ENCODE measurements at regions not wholly inside any gene's neighbourhood (a gene's known extent, or its start where the extent isn't known, plus 50 kb on each side); places are given as distances from the start of the nearest gene placed in this dataset.

DNA sequence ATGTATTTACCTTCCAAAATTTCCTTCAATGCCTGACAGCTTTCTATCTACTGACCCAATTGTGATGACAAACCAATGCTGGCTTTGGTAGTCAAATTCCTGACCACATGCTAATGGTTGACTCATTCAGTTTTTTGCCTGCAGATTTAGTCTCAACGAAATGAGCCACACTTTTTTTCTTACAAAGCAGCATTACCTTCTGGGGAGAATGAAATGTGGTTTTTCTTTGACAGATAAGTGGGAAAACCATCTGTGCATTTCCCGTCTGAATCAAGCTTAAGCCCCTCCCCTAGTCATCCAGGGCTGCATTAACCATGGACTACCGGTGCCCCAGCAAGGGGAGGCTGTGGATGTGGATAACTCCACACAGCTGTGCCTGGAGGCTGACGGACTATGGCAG lies 99.6 kb upstream of the TAF11L2 start:
- H3K9ac ChIP-seq (ENCODE audit: low read depth in 1 of 3, low read length in 3 of 3) = no peak overlapping the region
- H3K4me3 ChIP-seq (ENCODE audit: low read length in 3 of 3) = no peak overlapping the region
- H3K27me3 ChIP-seq (ENCODE audit: control insufficient read depth in 3 of 3, insufficient read depth in 3 of 3, low read length in 3 of 3) = no peaks in the 10 kb centered on the region
- no peaks in the 10 kb centered on the region for H3K4me1 ChIP-seq (ENCODE audit: control insufficient read depth in 3 of 3, insufficient read depth in 3 of 3, low read length in 3 of 3)
- peaks cover 0 to 4% (median 0%) of the 10 kb centered on the region in 3 donors for H3K9me3 ChIP-seq (ENCODE audit: control insufficient read depth in 3 of 3, low read length in 3 of 3)
- no peaks in the 10 kb centered on the region for H3K36me3 ChIP-seq (ENCODE audit: control insufficient read depth in 3 of 3, insufficient read depth in 3 of 3, low read length in 3 of 3)
- no peak overlapping the region for H3K27ac ChIP-seq (ENCODE audit: low read depth, low read length)

DNA sequence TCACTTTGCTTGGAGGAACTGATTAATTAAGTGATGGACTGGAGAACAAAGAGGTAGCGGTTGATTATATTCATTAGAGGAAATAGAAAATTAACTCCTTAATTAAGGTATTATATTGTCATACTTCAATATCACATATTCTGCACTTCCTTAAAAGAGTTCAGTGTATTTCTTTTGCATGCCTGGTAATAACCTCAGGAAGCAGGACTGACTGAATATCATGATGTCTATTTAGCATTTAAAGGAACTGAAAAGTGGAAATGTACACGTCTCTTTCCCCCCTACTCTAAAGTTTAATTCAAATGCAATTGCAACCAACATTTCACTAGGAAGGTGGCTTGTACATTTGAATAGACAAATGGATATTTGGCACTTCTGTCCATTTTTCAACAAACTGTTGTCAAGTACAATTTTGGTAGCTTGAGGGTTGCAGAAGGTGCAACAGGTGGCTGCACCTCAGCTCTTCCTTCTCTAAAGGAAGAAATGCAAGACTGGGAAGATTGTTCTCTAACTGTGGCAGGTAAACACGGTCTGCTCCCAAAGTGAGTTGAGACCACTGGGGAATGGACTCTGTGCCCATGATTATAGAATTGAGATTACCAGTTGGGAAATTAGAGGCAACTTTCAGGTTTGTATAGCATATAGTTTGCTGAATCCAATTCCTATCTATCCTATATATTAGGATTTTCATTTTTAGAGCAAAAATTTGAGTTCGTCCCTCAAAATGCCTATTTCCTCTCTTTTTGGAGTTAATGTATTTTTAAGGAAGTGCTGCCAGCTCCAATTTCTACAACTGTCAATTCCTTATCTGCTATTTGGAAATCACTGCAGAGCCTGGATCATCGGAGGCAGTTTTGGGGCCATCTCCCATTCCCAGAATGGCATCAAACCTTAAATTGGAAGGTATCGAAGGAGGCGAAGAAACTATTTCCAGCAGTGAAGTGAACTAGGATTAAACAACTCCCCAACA lies 98.9 kb upstream of the TAF11L2 start:
- Histone ChIP-seq H3K9ac (ENCODE audit: low read depth in 1 of 3, low read length in 3 of 3) (no peak overlapping the region), H3K27ac (ENCODE audit: low read depth, low read length) (no peak overlapping the region), H3K36me3 (ENCODE audit: control insufficient read depth in 3 of 3, insufficient read depth in 3 of 3, low read length in 3 of 3) (no peaks in the 10 kb centered on the region), H3K4me1 (ENCODE audit: control insufficient read depth in 3 of 3, insufficient read depth in 3 of 3, low read length in 3 of 3) (no peaks in the 10 kb centered on the region), H3K9me3 (ENCODE audit: control insufficient read depth in 3 of 3, low read length in 3 of 3) (peaks cover 0 to 4% (median 0%) of the 10 kb centered on the region in 3 donors), H3K4me3 (ENCODE audit: low read length in 3 of 3) (no peak overlapping the region), H3K27me3 (ENCODE audit: control insufficient read depth in 3 of 3, insufficient read depth in 3 of 3, low read length in 3 of 3) (no peaks in the 10 kb centered on the region)

DNA sequence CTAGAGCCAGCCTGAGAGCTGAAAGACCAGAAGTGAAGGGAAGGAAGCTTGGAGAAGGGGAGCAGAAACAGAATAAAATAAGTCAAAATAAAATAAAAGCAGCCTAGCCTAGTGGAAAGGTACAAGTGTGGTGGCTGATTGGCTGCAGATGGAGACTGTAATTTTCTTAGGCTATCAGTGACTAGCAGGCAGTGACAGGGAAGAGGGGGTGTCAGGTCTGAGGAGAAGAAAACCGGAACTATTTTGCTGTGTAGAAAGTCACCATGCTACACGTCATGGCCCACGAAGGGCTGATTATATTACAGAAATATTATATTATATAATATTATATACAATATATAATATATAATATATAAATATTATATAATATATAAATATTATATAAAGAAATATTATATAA lies 98.1 kb upstream of the TAF11L2 start:
- Histone ChIP-seq H3K4me3 (ENCODE audit: low read length in 3 of 3) (no peak overlapping the region), H3K36me3 (ENCODE audit: control insufficient read depth in 3 of 3, insufficient read depth in 3 of 3, low read length in 3 of 3) (no peaks in the 10 kb centered on the region), H3K27ac (ENCODE audit: low read depth, low read length) (no peak overlapping the region), H3K4me1 (ENCODE audit: control insufficient read depth in 3 of 3, insufficient read depth in 3 of 3, low read length in 3 of 3) (no peaks in the 10 kb centered on the region), H3K9me3 (ENCODE audit: control insufficient read depth in 3 of 3, low read length in 3 of 3) (peaks cover 0 to 4% (median 0%) of the 10 kb centered on the region in 3 donors), H3K27me3 (ENCODE audit: control insufficient read depth in 3 of 3, insufficient read depth in 3 of 3, low read length in 3 of 3) (no peaks in the 10 kb centered on the region), H3K9ac (ENCODE audit: low read depth in 1 of 3, low read length in 3 of 3) (no peak overlapping the region)

DNA sequence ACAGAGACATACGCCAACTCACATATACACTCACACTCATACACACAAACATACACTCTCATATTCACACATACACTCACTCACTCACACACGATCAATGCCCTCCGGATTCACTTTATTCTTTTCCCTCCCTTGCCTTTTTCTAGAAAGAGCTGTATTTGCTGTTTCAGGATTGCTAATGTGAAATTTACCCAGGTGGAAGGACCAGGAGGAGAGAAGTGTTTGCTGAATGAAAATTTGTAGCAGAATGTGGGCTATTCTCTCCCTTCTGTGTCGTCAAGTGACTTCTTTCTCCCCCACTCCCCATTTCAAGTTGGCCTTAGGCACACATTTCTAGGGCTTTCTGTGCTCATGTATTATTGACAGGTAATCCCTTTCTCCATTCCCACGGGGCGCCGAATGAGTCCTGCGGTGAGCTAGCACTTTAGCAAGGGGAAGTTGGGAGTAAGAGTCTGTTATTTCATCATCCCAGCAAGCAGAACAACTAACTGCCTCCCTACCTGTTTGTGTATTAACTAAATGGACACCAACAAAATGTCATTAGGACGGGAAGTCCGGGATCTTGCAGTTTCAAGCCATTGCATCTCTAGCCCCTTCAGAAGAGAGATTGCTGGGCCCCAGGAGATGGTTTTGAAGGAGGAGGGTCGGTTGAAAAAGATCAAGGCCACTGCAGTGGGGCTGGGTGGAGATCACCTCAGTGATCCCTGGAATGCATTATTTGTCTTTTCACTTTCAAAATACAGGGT lies 97.1 kb upstream of the TAF11L2 start:
- H3K4me1 ChIP-seq (ENCODE audit: control insufficient read depth in 3 of 3, insufficient read depth in 3 of 3, low read length in 3 of 3) = no peaks in the 10 kb centered on the region

DNA sequence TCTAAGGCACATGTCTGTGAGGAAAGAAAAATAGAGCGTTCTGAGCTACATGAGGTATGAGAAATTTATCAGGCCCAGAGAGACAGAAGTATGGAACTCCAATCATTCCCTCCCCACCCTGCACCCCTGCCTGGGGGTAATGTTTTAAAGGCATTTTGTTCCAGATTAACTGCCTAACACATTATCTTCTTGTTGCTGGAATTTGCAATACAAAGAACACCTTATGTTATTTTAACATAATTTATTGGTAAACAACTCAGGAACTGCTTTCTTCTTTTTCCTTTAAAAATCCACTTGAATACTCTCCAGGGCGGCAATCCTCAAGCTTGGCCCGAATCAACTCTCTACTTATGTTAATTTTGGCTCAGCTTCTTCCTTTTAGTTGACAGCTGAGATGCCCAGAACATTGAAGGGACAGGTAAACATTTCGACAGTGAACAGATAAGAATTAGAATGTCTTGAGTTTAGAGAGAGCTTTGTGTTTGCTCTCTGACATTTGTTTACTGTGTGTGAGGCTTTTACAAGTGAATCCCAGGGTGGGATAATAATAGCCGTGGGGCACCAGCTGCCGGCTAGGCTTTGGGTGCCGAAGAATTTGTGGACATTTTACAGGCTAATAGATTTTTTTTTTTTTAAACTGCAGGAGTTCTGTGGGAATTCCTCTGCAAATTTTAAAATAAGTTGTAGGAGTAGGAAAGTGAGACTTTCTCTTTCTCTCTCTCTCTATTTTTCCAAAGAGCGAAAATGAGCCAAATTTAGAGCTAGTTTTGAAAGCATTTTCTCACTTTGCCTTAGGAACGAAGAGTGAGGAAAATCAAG lies 96.4 kb upstream of the TAF11L2 start:
- Histone ChIP-seq H3K27ac (ENCODE audit: low read depth, low read length) (no peak overlapping the region), H3K36me3 (ENCODE audit: control insufficient read depth in 3 of 3, insufficient read depth in 3 of 3, low read length in 3 of 3) (no peaks in the 10 kb centered on the region), H3K4me1 (ENCODE audit: control insufficient read depth in 3 of 3, insufficient read depth in 3 of 3, low read length in 3 of 3) (no peaks in the 10 kb centered on the region), H3K4me3 (ENCODE audit: low read length in 3 of 3) (no peak overlapping the region), H3K9ac (ENCODE audit: low read depth in 1 of 3, low read length in 3 of 3) (no peak overlapping the region), H3K9me3 (ENCODE audit: control insufficient read depth in 3 of 3, low read length in 3 of 3) (peaks cover 0 to 4% (median 0%) of the 10 kb centered on the region in 3 donors), H3K27me3 (ENCODE audit: control insufficient read depth in 3 of 3, insufficient read depth in 3 of 3, low read length in 3 of 3) (no peaks in the 10 kb centered on the region)

More for the DNA sequence above, 97.1 kb upstream of the TAF11L2 start:
- H3K4me3 ChIP-seq (ENCODE audit: low read length in 3 of 3) = no peak overlapping the region
- H3K9me3 ChIP-seq (ENCODE audit: control insufficient read depth in 3 of 3, low read length in 3 of 3) = peaks cover 0 to 4% (median 0%) of the 10 kb centered on the region in 3 donors
- no peak overlapping the region for H3K9ac ChIP-seq (ENCODE audit: low read depth in 1 of 3, low read length in 3 of 3)
- no peak overlapping the region for H3K27ac ChIP-seq (ENCODE audit: low read depth, low read length)
- H3K27me3 ChIP-seq (ENCODE audit: control insufficient read depth in 3 of 3, insufficient read depth in 3 of 3, low read length in 3 of 3) = no peaks in the 10 kb centered on the region
- H3K36me3 ChIP-seq (ENCODE audit: control insufficient read depth in 3 of 3, insufficient read depth in 3 of 3, low read length in 3 of 3) = no peaks in the 10 kb centered on the region

DNA sequence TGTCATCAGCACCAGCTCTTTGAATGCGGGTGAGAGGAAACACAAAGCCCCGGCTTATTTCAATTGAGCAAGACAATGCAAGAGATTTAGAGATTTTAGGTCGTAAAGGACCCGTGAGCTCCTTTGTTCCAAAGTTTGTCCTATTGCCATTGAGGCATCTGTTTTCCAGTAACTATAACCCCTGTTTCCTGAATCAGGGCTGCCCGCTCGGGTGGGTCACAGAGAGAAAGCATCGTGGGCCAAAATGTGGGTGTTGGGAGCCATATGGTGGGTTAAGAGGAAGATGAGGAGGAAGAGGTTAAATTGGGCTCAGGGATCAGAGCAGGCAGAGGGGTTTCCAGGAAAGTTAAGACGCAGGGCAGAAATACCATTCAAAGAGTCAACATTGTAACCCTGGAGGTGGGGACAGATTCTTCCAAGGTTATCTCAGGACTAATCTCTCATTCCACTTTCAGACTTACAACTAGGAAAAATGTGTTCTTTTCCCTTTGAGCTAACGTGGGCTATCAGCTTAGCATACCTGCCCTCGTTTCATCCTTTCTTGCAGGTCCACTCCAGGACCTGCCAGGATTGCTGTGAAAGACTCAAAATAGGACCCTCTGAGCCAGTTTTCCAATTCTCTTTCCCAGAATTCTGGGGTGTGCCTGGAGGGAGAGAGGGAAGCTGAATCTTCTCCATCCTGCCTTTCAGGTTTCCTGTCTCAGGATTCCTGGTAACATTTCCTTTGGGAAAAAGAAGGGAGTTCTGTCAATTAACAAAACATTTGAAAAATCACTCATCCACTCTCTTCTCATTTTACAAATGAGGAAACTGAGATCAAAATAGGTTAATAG lies 95.5 kb upstream of the TAF11L2 start:
- Histone ChIP-seq H3K27me3 (ENCODE audit: control insufficient read depth in 3 of 3, insufficient read depth in 3 of 3, low read length in 3 of 3) (no peaks in the 10 kb centered on the region), H3K36me3 (ENCODE audit: control insufficient read depth in 3 of 3, insufficient read depth in 3 of 3, low read length in 3 of 3) (no peaks in the 10 kb centered on the region), H3K4me1 (ENCODE audit: control insufficient read depth in 3 of 3, insufficient read depth in 3 of 3, low read length in 3 of 3) (no peaks in the 10 kb centered on the region), H3K4me3 (ENCODE audit: low read length in 3 of 3) (no peak overlapping the region), H3K27ac (ENCODE audit: low read depth, low read length) (no peak overlapping the region), H3K9ac (ENCODE audit: low read depth in 1 of 3, low read length in 3 of 3) (no peak overlapping the region), H3K9me3 (ENCODE audit: control insufficient read depth in 3 of 3, low read length in 3 of 3) (peaks cover 0 to 3% (median 0%) of the 10 kb centered on the region in 3 donors)

DNA sequence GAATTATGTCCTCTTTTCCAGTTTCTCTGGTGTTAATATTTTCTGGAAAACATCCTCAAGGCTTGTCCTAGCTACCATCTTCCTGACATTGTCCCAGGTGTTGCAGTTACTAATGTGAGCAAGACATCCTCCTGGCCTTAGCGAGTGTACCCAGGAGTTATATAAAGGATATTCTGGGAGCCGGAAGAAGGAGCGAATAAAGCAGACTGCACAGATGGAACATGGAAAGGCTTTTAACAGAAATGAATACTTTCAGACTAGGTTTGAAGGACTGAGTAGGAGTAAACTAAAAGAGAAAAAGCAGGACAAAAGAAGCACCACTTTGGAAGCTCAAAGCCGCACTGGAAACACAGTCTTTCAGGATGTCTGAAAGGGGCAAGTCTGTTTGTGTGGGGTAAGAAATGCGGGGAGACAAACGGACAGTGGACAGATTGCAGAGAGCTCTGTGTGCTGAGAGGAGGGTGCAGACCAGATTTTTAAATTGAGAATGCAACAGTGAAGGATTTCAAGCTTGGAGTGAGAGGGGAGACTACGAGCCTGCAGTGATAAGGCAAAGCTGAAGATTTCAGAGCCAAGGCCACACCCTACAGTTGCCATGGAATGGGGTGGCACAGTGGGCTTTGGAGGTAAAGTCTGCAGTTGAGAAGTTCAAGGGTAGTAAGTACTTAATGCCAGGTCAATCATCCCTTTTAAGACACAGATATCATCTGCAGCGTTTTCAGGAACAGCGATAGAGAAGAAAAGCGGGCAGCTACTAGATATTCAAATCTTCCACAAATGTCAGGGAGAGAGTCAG lies 94.1 kb upstream of the TAF11L2 start:
- no peaks in the 10 kb centered on the region for H3K4me1 ChIP-seq (ENCODE audit: control insufficient read depth in 3 of 3, insufficient read depth in 3 of 3, low read length in 3 of 3)
- H3K27me3 ChIP-seq (ENCODE audit: control insufficient read depth in 3 of 3, insufficient read depth in 3 of 3, low read length in 3 of 3) = no peaks in the 10 kb centered on the region
- no peaks in the 10 kb centered on the region for H3K9me3 ChIP-seq (ENCODE audit: control insufficient read depth in 3 of 3, low read length in 3 of 3)
- no peaks in the 10 kb centered on the region for H3K36me3 ChIP-seq (ENCODE audit: control insufficient read depth in 3 of 3, insufficient read depth in 3 of 3, low read length in 3 of 3)
- H3K4me3 ChIP-seq (ENCODE audit: low read length in 3 of 3) = no peak overlapping the region
- H3K9ac ChIP-seq (ENCODE audit: low read depth in 1 of 3, low read length in 3 of 3) = no peak overlapping the region
- no peak overlapping the region for H3K27ac ChIP-seq (ENCODE audit: low read depth, low read length)

DNA sequence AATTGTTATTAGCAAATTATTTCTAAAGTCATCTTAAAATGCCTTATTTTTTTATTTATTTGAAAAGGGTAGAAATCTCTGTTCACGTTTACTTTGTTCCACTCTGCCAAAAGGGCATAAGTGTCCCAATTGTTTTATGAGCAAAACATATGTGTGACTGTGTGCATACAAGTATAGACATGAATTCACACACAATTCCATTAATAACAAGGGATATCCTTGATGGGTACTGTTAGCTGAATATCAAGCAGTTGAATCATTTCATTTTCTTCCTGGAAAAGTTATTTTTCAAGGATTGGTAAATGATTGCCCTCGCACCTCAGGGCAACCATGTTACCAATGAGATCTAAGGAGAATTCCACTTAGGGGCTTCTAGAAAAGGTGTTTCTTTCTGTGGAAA lies 92.1 kb upstream of the TAF11L2 start:
- H3K27ac ChIP-seq (ENCODE audit: low read depth, low read length) = no peak overlapping the region
- H3K27me3 ChIP-seq (ENCODE audit: control insufficient read depth in 3 of 3, insufficient read depth in 3 of 3, low read length in 3 of 3) = no peaks in the 10 kb centered on the region
- no peaks in the 10 kb centered on the region for H3K36me3 ChIP-seq (ENCODE audit: control insufficient read depth in 3 of 3, insufficient read depth in 3 of 3, low read length in 3 of 3)
- H3K9ac ChIP-seq (ENCODE audit: low read depth in 1 of 3, low read length in 3 of 3) = no peak overlapping the region
- H3K9me3 ChIP-seq (ENCODE audit: control insufficient read depth in 3 of 3, low read length in 3 of 3) = no peaks in the 10 kb centered on the region
- H3K4me1 ChIP-seq (ENCODE audit: control insufficient read depth in 3 of 3, insufficient read depth in 3 of 3, low read length in 3 of 3) = no peaks in the 10 kb centered on the region
- no peak overlapping the region for H3K4me3 ChIP-seq (ENCODE audit: low read length in 3 of 3)

Data from skeletal muscle tissue (tissue), 3 donors.